ENCODE measurements at regions not wholly inside any gene's neighbourhood (a gene's known extent, or its start where the extent isn't known, plus 50 kb on each side); places are given as distances from the start of the nearest gene placed in this dataset.

GRCh38 chr17:36661047-36661666 is 59.8 kb downstream of the MRM1 start:
- no peak for DNase-seq
- in situ Hi-C loops (cut with HindIII; ENCODE audit: low pct_ligation_motif_present, low pct_unique_long_range_greater_than_20kb, low sequenced_read_pairs), result no loop called here

- in situ Hi-C loops (cut with HindIII; ENCODE audit: low pct_ligation_motif_present, low pct_unique_long_range_greater_than_20kb, low sequenced_read_pairs), result no loop called here
Measured at GRCh38 chr17:36661688-36662087, 60.3 kb downstream of the MRM1 start.

GRCh38 chr17:36665417-36665816 is 64.0 kb downstream of the MRM1 start:
- no peak for DNase-seq
- in situ Hi-C loops (cut with HindIII; ENCODE audit: low pct_ligation_motif_present, low pct_unique_long_range_greater_than_20kb, low sequenced_read_pairs), result no loop called here

More at GRCh38 chr17:36661688-36662087, 60.3 kb downstream of the MRM1 start:
- no peak for DNase-seq

GRCh38 chr17:36667922-36668321 is 66.5 kb downstream of the MRM1 start:
- DNase-seq, result no peak
- in situ Hi-C loops (cut with HindIII; ENCODE audit: low pct_ligation_motif_present, low pct_unique_long_range_greater_than_20kb, low sequenced_read_pairs), result no loop called here

GRCh38 chr17:36668824-36669223 is 67.4 kb downstream of the MRM1 start:
- in situ Hi-C loops (cut with HindIII; ENCODE audit: low pct_ligation_motif_present, low pct_unique_long_range_greater_than_20kb, low sequenced_read_pairs), result no loop called here
- DNase-seq, result no peak

GRCh38 chr17:36671144-36671543 is 69.8 kb downstream of the MRM1 start:
- DNase-seq, result no peak
- in situ Hi-C loops (cut with HindIII; ENCODE audit: low pct_ligation_motif_present, low pct_unique_long_range_greater_than_20kb, low sequenced_read_pairs), result no loop called here

- DNase-seq, result no peak
- in situ Hi-C loops (cut with HindIII; ENCODE audit: low pct_ligation_motif_present, low pct_unique_long_range_greater_than_20kb, low sequenced_read_pairs), result no loop called here
Measured at GRCh38 chr17:36672403-36672918, 71.1 kb downstream of the MRM1 start.

- in situ Hi-C loops (cut with HindIII; ENCODE audit: low pct_ligation_motif_present, low pct_unique_long_range_greater_than_20kb, low sequenced_read_pairs), result no loop called here
- no peak for DNase-seq
Measured at GRCh38 chr17:36673068-36673467, 71.7 kb downstream of the MRM1 start.

- DNase-seq, result no peak
Measured at GRCh38 chr17:36673637-36674277, 72.4 kb downstream of the MRM1 start.

GRCh38 chr17:36674278-36674650 is 72.9 kb downstream of the MRM1 start:
- DNase-seq, result no peak
- in situ Hi-C loops (cut with HindIII; ENCODE audit: low pct_ligation_motif_present, low pct_unique_long_range_greater_than_20kb, low sequenced_read_pairs), result no loop called here

More at GRCh38 chr17:36673637-36674277, 72.4 kb downstream of the MRM1 start:
- in situ Hi-C loops (cut with HindIII; ENCODE audit: low pct_ligation_motif_present, low pct_unique_long_range_greater_than_20kb, low sequenced_read_pairs), result no loop called here

GRCh38 chr17:36675250-36675649 is 73.9 kb downstream of the MRM1 start:
- DNase-seq, result no peak
- in situ Hi-C loops (cut with HindIII; ENCODE audit: low pct_ligation_motif_present, low pct_unique_long_range_greater_than_20kb, low sequenced_read_pairs), result no loop called here

GRCh38 chr17:36675786-36676185 is 74.4 kb downstream of the MRM1 start:
- DNase-seq, result no peak
- in situ Hi-C loops (cut with HindIII; ENCODE audit: low pct_ligation_motif_present, low pct_unique_long_range_greater_than_20kb, low sequenced_read_pairs), result no loop called here

GRCh38 chr17:36679815-36680467 is 78.6 kb downstream of the MRM1 start:
- in situ Hi-C loops (cut with HindIII; ENCODE audit: low pct_ligation_motif_present, low pct_unique_long_range_greater_than_20kb, low sequenced_read_pairs), result no loop called here
- no peak for DNase-seq

GRCh38 chr17:36680701-36681202 is 79.4 kb downstream of the MRM1 start:
- in situ Hi-C loops (cut with HindIII; ENCODE audit: low pct_ligation_motif_present, low pct_unique_long_range_greater_than_20kb, low sequenced_read_pairs), result no loop called here
- no peak for DNase-seq

GRCh38 chr17:36682773-36683172 is 81.4 kb downstream of the MRM1 start:
- in situ Hi-C loops (cut with HindIII; ENCODE audit: low pct_ligation_motif_present, low pct_unique_long_range_greater_than_20kb, low sequenced_read_pairs), result no loop called here
- no peak for DNase-seq

- in situ Hi-C loops (cut with HindIII; ENCODE audit: low pct_ligation_motif_present, low pct_unique_long_range_greater_than_20kb, low sequenced_read_pairs), result no loop called here
- no peak for DNase-seq
Measured at GRCh38 chr17:36683387-36683786, 82.0 kb downstream of the MRM1 start.

- no peak for DNase-seq
- in situ Hi-C loops (cut with HindIII; ENCODE audit: low pct_ligation_motif_present, low pct_unique_long_range_greater_than_20kb, low sequenced_read_pairs), result no loop called here
Measured at GRCh38 chr17:36684134-36684533, 82.8 kb downstream of the MRM1 start.

- no peak for DNase-seq
- in situ Hi-C loops (cut with HindIII; ENCODE audit: low pct_ligation_motif_present, low pct_unique_long_range_greater_than_20kb, low sequenced_read_pairs), result no loop called here
Measured at GRCh38 chr17:36686123-36686669, 84.8 kb downstream of the MRM1 start.

GRCh38 chr17:36687736-36688135 is 86.4 kb downstream of the MRM1 start:
- DNase-seq, result no peak

More at GRCh38 chr17:36687736-36688135, 86.4 kb downstream of the MRM1 start:
- in situ Hi-C loops (cut with HindIII; ENCODE audit: low pct_ligation_motif_present, low pct_unique_long_range_greater_than_20kb, low sequenced_read_pairs), result no loop called here
